NT2/D1 (cell line): ENCODE measurements at regions not wholly inside any gene's neighbourhood (a gene's known extent, or its start where the extent isn't known, plus 50 kb on each side); places are given as distances from the start of the nearest gene placed in this dataset.
"Not testable (repeated sequence)": the region's sequence is repeated elsewhere in the genome, so short reads cannot be mapped to it uniquely, and the experiment has no call there.

ENCODE experiments used
- DNase-seq: peaks from one replicate; pipeline ENCODE4 v3.0.0-alpha.2; 2011; ENCODE audit warnings: low read depth, low spot score
- H3K27me3 ChIP-seq: 2 replicates; pipeline ENCODE4 v1.6.0; 2011; ENCODE audit warnings: mild to moderate bottlenecking; ENCODE audit not compliant: insufficient read length, insufficient read depth
- H3K36me3 ChIP-seq: 2 replicates; pipeline ENCODE4 v1.6.1; 2011; ENCODE audit warnings: mild to moderate bottlenecking, low read length, mixed read lengths; ENCODE audit not compliant: insufficient read depth, insufficient read length
- H3K4me1 ChIP-seq: 2 replicates; pipeline ENCODE4 v1.5.1; 2011; ENCODE audit not compliant: insufficient read depth, insufficient read length
- H3K4me3 ChIP-seq: 2 replicates; pipeline ENCODE4 v1.5.1; 2011; ENCODE audit warnings: low read depth; ENCODE audit not compliant: insufficient read length
- H3K9ac ChIP-seq: 2 replicates; pipeline ENCODE4 v1.6.0; 2011; ENCODE audit warnings: low read depth; ENCODE audit not compliant: insufficient read length
- H3K9me3 ChIP-seq: 2 replicates; pipeline ENCODE4 v1.5.1; 2011; ENCODE audit warnings: mild to moderate bottlenecking, low read length; ENCODE audit not compliant: insufficient read depth
- SUZ12 ChIP-seq: IDR thresholded peaks from 2 replicates; pipeline ENCODE4 v1.6.1; 2011; ENCODE audit not compliant: insufficient read length, insufficient read depth; ENCODE audit errors: extremely low read depth
- YY1 ChIP-seq: IDR thresholded peaks from 2 replicates; pipeline ENCODE4 v1.6.1; 2011; ENCODE audit not compliant: insufficient read length, insufficient read depth
- ZNF274 ChIP-seq: IDR thresholded peaks from 2 replicates; pipeline ENCODE4 v1.6.1; 2011; ENCODE audit warnings: mild to moderate bottlenecking, low read depth, low read length

DNA sequence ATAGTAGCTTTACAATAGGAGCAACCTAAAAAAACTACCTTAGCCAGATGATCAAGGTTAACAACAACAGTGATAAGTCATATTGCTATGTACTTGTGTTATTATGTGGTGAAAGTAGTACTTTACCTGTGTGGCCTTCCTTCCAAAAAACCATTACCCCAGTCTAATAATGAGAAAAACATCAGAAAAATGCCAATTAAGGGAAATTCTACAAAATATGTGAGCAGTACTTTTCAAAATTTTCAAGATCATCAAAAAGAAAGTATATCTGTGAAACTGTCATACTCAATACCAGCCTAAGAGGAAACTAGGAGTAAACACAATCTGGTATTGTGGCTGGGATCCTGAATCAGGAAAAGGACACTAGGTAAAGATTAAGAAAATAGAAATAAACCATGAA is 165.3 kb upstream of the PKP2 start:
- no peak for DNase-seq
- Histone ChIP-seq H3K4me3 (no peak overlapping the region), H3K27me3 (no peaks in the 10 kb centered on the region), H3K9me3 (no peaks in the 10 kb centered on the region), H3K9ac (no peak overlapping the region), H3K36me3 (no peaks in the 10 kb centered on the region), H3K4me1 (no peaks in the 10 kb centered on the region)
- TF ChIP-seq SUZ12, result no peak
- no peak for TF ChIP-seq ZNF274
- no peak for TF ChIP-seq YY1

DNA sequence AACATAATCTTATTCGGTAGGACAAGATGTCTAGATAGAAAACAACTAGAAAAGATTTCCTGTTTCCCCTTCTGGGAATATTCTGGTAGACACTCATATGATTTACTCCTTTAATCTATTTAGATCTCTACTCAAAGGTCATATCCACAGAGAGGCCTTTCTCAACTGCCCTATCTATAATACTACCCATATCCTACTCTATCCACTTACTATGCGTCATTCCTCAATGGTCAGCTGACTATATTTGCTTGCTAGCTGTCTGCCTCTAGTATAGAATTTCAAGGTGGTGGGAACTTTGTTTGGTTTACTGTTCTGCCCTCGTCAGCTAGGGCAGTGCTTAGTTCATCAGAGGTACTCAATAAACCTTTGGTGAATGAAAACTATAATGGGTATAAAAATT is 157.8 kb upstream of the PKP2 start:
- H3K9ac ChIP-seq, result no peak overlapping the region
- H3K4me1 ChIP-seq, result no peaks in the 10 kb centered on the region
- no peak for DNase-seq
- TF ChIP-seq SUZ12, result no peak
- H3K27me3 ChIP-seq, result no peaks in the 10 kb centered on the region
- no peak overlapping the region for H3K4me3 ChIP-seq
- peaks cover 4% of the 10 kb centered on the region; the same call in 1 of the 2 replicates for H3K9me3 ChIP-seq
- no peaks in the 10 kb centered on the region for H3K36me3 ChIP-seq

DNA sequence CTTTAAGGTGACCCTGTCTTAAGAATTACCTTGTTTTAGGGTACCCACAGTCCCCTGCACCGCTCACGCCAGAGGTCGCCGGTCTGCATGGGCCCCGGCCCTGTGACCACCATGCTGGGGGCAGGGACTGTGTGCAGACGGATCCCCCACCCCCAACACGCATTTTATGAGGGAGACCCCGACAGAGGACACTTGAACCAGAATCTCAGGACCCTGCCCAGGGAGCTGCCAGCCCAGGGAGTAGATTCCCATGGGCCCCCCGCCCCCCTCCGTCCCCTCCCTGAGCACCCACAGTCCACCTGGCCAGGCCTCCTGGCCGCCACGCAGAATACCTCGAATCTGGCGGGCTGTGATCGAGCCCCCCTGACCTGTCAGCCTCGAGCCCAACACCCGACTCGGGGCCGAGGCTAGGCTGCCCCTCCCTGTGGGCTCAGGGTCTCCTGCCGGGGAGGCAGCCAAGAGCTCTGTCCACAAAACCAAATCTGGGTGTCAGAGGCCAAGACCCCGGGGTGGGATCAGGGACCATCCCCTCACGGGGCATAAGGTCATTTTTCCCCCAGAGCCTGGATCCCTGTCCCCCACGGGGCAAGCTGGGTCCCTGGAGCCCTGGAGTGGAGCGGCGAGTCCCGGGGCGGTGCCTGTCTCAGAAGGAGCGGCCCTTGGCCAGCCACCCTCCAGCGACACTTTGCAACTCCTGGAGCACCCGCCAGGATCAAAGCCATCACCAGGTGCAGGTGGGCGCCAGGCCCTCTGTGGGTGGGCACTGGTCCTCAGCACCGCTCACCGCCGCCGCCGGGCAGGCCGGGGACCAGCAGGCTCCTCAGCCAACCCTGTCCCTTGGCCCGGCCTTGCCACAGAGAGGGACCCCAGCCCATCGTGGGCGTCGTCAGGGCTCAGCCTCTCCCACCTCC is 155.8 kb upstream of the PKP2 start:
- no peaks in the 10 kb centered on the region for H3K4me1 ChIP-seq
- no peak overlapping the region for H3K9ac ChIP-seq
- H3K9me3 ChIP-seq, result peaks cover 4% of the 10 kb centered on the region; the same call in 1 of the 2 replicates
- DNase-seq, result no peak
- H3K27me3 ChIP-seq, result no peaks in the 10 kb centered on the region
- no peaks in the 10 kb centered on the region for H3K36me3 ChIP-seq
- TF ChIP-seq ZNF274, result no peak
- TF ChIP-seq YY1, result no peak
- no peak for TF ChIP-seq SUZ12
- H3K4me3 ChIP-seq, result no peak overlapping the region

DNA sequence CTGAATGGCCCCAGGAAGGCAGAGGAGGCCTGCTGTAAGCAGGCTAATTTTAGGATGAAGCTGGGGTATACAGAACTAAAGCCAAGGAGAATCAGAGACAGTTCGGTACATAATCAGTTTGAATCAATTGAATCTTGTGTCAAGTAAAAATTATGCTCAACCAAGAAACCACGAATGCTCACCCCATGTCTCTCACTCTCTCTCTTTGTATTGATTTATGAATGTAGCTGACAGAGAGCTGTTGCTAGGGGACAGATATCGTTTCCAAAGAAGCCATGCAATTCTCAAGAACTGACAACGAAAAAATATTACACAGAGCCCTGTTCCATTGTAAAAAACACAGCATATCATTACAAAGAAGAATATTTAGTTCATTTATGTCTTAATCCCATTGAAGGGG is 151.1 kb upstream of the PKP2 start:
- H3K4me3 ChIP-seq, result no peak overlapping the region
- H3K4me1 ChIP-seq, result no peaks in the 10 kb centered on the region
- no peak overlapping the region for H3K9ac ChIP-seq
- no peak for DNase-seq
- no peak for TF ChIP-seq ZNF274
- TF ChIP-seq SUZ12, result no peak
- TF ChIP-seq YY1, result no peak
- H3K9me3 ChIP-seq, result no peaks in the 10 kb centered on the region; the same call in 1 of the 2 replicates
- H3K27me3 ChIP-seq, result no peaks in the 10 kb centered on the region
- H3K36me3 ChIP-seq, result no peaks in the 10 kb centered on the region

DNA sequence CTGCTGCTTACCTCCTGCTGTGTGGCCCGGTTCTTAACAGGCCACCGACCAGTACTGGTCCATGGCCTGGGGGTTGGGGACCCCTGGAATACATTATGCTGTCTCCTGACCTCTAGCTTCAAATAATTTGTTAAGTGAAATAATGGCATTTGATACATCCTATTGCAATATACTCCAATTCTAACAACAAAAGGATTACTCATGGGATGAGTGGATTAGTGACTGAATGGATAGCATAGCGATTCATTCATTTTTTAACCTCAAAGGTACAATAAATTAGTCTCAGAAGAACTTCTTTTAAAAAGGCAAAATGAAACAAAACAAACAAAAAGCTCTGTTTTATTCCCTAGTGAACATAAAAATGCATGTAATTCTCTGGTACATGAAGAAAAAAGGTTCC is 147.9 kb upstream of the PKP2 start:
- H3K9me3 ChIP-seq, result no peaks in the 10 kb centered on the region
- no peaks in the 10 kb centered on the region for H3K27me3 ChIP-seq
- no peak for DNase-seq
- no peaks in the 10 kb centered on the region for H3K36me3 ChIP-seq
- TF ChIP-seq YY1 (no peak), ZNF274 (no peak), SUZ12 (no peak)
- H3K4me3 ChIP-seq, result no peak overlapping the region
- no peak overlapping the region for H3K9ac ChIP-seq
- H3K4me1 ChIP-seq, result no peaks in the 10 kb centered on the region

DNA sequence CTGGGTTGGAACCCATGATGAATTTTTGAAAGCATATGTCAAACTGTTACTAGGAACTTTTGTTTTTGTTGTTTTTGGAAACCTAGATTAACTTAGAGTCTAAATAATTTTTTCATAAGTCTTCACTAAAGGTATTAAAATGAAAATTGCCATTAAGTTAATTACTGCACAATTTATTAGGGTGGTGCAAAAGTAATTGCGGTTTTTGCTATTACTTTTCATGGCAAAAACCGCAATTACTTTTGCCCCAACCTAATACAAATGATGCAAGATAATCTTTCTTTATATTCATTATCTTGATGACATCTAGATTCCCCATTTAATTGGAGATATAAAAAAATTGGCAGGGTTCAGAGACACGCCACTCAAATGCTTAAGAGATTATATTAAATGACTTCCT is 145.0 kb upstream of the PKP2 start:
- H3K36me3 ChIP-seq, result no peaks in the 10 kb centered on the region
- H3K27me3 ChIP-seq, result no peaks in the 10 kb centered on the region
- no peaks in the 10 kb centered on the region for H3K4me1 ChIP-seq
- no peak overlapping the region for H3K9ac ChIP-seq
- DNase-seq, result no peak
- no peaks in the 10 kb centered on the region for H3K9me3 ChIP-seq
- H3K4me3 ChIP-seq, result no peak overlapping the region
- TF ChIP-seq YY1 (no peak), SUZ12 (no peak), ZNF274 (no peak)

DNA sequence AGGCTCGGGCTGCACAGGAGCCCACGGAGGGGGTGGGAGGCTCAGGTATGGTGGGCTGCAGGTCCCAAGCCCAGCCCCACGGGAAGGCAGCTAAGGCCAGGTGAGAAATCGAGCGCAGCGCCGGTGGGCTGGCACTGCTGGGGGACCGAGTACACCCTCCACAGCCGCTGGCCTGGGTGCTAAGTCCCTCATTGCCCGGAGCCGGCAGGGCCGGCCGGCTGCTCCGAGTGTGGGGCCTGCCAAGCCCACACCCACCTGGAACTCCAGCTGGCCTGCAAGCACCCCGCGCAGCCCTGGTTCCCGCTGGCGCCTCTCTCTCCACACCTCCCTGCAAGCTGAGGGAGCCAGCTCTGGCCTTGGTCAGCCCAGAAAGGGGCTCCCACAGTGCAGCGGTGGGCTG is 137.4 kb upstream of the PKP2 start:
- peaks cover 28% of the 10 kb centered on the region for H3K9me3 ChIP-seq
- H3K4me1 ChIP-seq, H3K9ac ChIP-seq, H3K36me3 ChIP-seq, H3K4me3 ChIP-seq, H3K27me3 ChIP-seq, DNase-seq: not testable (repeated sequence)

DNA sequence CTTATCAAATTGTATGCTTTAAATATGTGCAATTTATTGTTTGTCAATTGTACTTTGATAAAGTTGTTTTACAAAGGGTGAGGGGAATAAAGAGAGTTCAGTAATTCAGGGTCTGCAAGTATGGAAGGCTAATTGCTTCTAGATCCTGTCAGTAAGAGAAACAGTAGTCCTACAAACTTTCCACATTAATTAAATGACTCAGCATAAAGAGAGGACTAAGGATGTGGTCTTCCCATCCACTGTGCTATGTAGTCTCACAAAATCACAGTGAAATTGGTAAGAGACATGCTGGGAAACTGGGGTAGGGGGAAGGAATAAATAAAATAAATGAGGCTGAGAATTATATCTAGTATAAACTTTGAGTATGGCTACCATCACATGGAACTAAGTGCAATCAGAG is 130.2 kb upstream of the PKP2 start:
- TF ChIP-seq ZNF274, result no peak
- no peak for TF ChIP-seq YY1
- TF ChIP-seq SUZ12, result no peak

DNA sequence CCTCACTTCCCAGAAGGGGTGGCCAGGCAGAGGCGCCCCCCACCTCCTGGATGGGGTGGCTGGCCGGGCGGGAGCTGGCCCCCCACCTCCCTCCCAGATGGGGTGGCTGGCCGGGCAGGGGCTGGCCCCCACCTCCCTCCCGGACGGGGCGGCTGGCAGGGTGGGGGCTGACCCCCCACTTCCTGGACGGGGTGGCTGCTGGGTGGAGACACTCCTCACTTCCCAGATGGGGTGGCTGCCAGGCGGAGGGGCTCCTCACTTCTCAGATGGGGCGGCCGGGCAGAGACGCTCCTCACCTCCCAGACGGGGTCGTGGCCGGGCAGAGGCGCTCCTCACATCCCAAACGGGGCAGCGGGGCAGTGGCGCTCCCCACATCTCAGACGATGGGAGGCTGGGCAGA is 126.1 kb upstream of the PKP2 start:
- H3K27me3 ChIP-seq, H3K36me3 ChIP-seq, H3K4me3 ChIP-seq, H3K4me1 ChIP-seq, H3K9ac ChIP-seq, DNase-seq: not testable (repeated sequence)
- peaks cover 39% of the 10 kb centered on the region for H3K9me3 ChIP-seq

More for the DNA sequence above, 130.2 kb upstream of the PKP2 start:
- Histone ChIP-seq H3K36me3 (no peaks in the 10 kb centered on the region), H3K27me3 (no peaks in the 10 kb centered on the region), H3K4me1 (no peaks in the 10 kb centered on the region), H3K4me3 (no peak overlapping the region), H3K9me3 (peaks cover 14% of the 10 kb centered on the region), H3K9ac (no peak overlapping the region)
- no peak for DNase-seq

DNA sequence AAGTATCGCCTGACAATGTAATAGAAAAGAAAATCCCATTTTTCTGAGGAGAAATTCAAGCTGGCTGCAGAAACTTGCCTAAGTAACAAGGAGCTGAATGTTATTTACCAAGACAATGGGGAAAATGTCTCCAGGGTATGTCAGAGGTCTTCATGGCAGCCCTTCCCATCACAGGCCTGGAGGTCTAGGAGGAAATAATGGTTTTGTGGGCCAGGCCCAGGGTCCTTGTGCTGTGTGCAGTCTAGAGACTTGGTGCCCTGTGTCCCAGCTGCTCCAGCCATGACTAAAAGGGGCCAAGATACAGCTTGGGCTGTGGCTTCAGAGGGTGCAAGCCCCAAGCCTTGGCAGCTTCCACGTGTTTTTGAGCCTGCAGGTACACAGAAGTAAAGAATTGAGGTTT is 120.5 kb upstream of the PKP2 start:
- not testable (repeated sequence) for H3K27me3 ChIP-seq, H3K9ac ChIP-seq, H3K4me3 ChIP-seq, H3K36me3 ChIP-seq, DNase-seq, H3K4me1 ChIP-seq
- peaks cover 60% of the 10 kb centered on the region for H3K9me3 ChIP-seq
